ENCODE measurements at regions not wholly inside any gene's neighbourhood (a gene's known extent, or its start where the extent isn't known, plus 50 kb on each side); places are given as distances from the start of the nearest gene placed in this dataset.

DNA sequence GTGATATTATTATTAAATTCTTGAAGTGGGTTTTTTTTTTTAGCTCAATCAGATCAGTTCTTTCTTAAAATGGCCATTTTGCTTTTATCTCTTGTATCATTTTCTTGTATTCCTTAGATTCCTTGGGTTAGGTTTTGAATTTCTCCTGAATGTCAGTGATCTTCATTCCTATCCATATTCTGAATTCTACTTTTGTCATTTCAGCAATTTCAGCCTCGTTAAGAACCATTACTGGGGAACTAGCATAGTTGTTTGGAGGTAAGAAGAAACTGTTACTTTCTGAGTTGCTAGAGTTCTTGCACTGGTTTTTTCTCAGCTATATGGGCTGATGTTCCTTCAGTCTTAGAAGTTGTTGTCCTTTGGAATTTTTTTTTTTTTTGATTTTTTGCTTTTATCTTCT, 293.1 kb downstream of the MAP2K4 start:
- in situ Hi-C loops (cut with MboI; ENCODE audit: low pct_ligation_motif_present in 1 of 4, low pct_unique_long_range_greater_than_20kb in 1 of 4, low sequenced_read_pairs in 3 of 4) = loop anchor here in 2 of 4 donors (25.0 kb wide), 1 partner anchor 101 kb away; no protein-coding TSS in a partner anchor
- 40 to 83% methylated on average over 1 of the region's 1 CpG for WGBS, 2 donors (ENCODE audit: low coverage in 1 of 2)
- H3K27me3 ChIP-seq = no peaks in the 10 kb centered on the region

GRCh38 chr17:12316021-12316420, 295.3 kb downstream of the MAP2K4 start:
- in situ Hi-C loops (cut with MboI; ENCODE audit: low pct_ligation_motif_present in 1 of 4, low pct_unique_long_range_greater_than_20kb in 1 of 4, low sequenced_read_pairs in 3 of 4) = loop anchor here in 2 of 4 donors (25.0 kb wide), 1 partner anchor 104 kb away; no protein-coding TSS in a partner anchor
- no peaks in the 10 kb centered on the region for H3K27me3 ChIP-seq

More for the DNA sequence above, 293.1 kb downstream of the MAP2K4 start:
- Histone ChIP-seq H3K9me3 (peaks cover 3 to 7% of the 10 kb centered on the region in 2 donors), H3K36me3 (no peaks in the 10 kb centered on the region), H3K4me1 (no peaks in the 10 kb centered on the region), H3K4me3 (no peak overlapping the region), H3K27ac (no peak overlapping the region)
- no peak for DNase-seq
- TF ChIP-seq, protein P1, sequence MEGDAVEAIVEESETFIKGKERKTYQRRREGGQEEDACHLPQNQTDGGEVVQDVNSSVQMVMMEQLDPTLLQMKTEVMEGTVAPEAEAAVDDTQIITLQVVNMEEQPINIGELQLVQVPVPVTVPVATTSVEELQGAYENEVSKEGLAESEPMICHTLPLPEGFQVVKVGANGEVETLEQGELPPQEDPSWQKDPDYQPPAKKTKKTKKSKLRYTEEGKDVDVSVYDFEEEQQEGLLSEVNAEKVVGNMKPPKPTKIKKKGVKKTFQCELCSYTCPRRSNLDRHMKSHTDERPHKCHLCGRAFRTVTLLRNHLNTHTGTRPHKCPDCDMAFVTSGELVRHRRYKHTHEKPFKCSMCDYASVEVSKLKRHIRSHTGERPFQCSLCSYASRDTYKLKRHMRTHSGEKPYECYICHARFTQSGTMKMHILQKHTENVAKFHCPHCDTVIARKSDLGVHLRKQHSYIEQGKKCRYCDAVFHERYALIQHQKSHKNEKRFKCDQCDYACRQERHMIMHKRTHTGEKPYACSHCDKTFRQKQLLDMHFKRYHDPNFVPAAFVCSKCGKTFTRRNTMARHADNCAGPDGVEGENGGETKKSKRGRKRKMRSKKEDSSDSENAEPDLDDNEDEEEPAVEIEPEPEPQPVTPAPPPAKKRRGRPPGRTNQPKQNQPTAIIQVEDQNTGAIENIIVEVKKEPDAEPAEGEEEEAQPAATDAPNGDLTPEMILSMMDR (IDR thresholded peaks at IDR 0.05) = no peak
- TF ChIP-seq POLR2A (IDR thresholded peaks at IDR 0.05) = no peak
- TF ChIP-seq POLR2AphosphoS5 (IDR thresholded peaks at IDR 0.05) = no peak
- TF ChIP-seq EP300 (IDR thresholded peaks at IDR 0.05; ENCODE audit: low read depth) = no peak
- intact Hi-C loops (cut with DNase I; ENCODE audit: low total_unique reads) = no loop called here

DNA sequence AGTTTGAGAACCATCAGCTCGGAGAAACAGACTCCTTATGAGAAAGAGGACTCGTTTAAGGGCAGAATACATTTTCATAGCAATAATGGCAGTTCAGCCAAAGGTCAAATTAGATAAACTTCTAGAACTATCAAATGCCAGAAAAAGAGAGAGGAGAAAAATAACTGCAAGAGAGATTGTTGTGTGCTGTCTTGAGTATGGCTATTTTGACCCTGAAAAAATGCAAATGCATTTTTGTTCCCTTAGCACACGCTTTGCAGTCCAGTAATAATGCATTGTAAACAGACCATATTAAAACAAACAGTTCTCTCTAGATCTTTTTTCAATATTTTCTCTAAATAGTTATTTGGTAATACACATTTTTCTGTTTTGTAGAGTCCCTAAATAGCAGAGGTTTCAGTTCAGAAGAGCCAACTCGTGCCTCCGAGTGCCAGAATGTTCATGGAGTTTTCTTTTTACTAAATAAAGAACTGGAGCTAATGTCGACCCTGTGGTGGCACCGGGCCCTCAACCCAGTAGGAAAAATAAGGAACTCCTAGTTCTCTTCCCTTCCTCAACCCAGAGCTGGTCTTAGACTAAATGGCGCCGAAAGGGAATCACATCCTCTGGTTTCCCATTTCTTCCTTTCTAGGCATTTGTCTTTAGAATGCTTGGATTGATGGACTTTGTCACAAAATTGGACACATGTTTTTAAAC, 298.0 kb downstream of the MAP2K4 start:
- H3K4me3 ChIP-seq = no peak overlapping the region
- in situ Hi-C loops (cut with MboI; ENCODE audit: low pct_ligation_motif_present in 1 of 4, low pct_unique_long_range_greater_than_20kb in 1 of 4, low sequenced_read_pairs in 3 of 4) (loop anchor here in 2 of 4 donors (25.0 kb wide), 1 partner anchor 106 kb away; no protein-coding TSS in a partner anchor), intact Hi-C loops (cut with DNase I; ENCODE audit: low total_unique reads) (no loop called here)
- 65 to 72% methylated on average over 6 to 9 of the region's 9 CpGs for WGBS, 2 donors (ENCODE audit: low coverage in 1 of 2)
- no peak for DNase-seq
- H3K36me3 ChIP-seq = no peaks in the 10 kb centered on the region
- no peaks in the 10 kb centered on the region for H3K9me3 ChIP-seq
- H3K4me1 ChIP-seq = no peaks in the 10 kb centered on the region
- peak overlapping the region in 2 of 4 donors; percentile 12 to 15 for H3K27ac ChIP-seq
- TF ChIP-seq, protein P1 (IDR thresholded peaks at IDR 0.05) = no peak
- TF ChIP-seq POLR2AphosphoS5 (IDR thresholded peaks at IDR 0.05) (no peak), POLR2A (IDR thresholded peaks at IDR 0.05) (no peak), EP300 (IDR thresholded peaks at IDR 0.05; ENCODE audit: low read depth) (no peak)
- no peaks in the 10 kb centered on the region for H3K27me3 ChIP-seq

More at GRCh38 chr17:12316021-12316420, 295.3 kb downstream of the MAP2K4 start:
- no peak for DNase-seq
- Histone ChIP-seq H3K27ac (no peak overlapping the region), H3K36me3 (no peaks in the 10 kb centered on the region), H3K9me3 (peaks cover 3 to 7% of the 10 kb centered on the region in 2 donors), H3K4me3 (no peak overlapping the region), H3K4me1 (no peaks in the 10 kb centered on the region)
- intact Hi-C loops (cut with DNase I; ENCODE audit: low total_unique reads) = no loop called here
- 91% methylated on average over 1 of the region's 1 CpG; no CpG with 5 or more reads in 1 of the 2 donors for WGBS, 2 donors (ENCODE audit: low coverage in 1 of 2)
- TF ChIP-seq EP300 (IDR thresholded peaks at IDR 0.05; ENCODE audit: low read depth) (no peak), POLR2AphosphoS5 (IDR thresholded peaks at IDR 0.05) (no peak), POLR2A (IDR thresholded peaks at IDR 0.05) (no peak)
- TF ChIP-seq, protein P1 (IDR thresholded peaks at IDR 0.05) = no peak

GRCh38 chr17:12320286-12320685, 299.6 kb downstream of the MAP2K4 start:
- no peaks in the 10 kb centered on the region for H3K4me1 ChIP-seq
- no peaks in the 10 kb centered on the region for H3K36me3 ChIP-seq
- no peak overlapping the region for H3K4me3 ChIP-seq
- intact Hi-C loops (cut with DNase I; ENCODE audit: low total_unique reads) = no loop called here
- H3K27me3 ChIP-seq = no peaks in the 10 kb centered on the region
- no peak overlapping the region for H3K27ac ChIP-seq
- no peaks in the 10 kb centered on the region for H3K9me3 ChIP-seq
- TF ChIP-seq, protein P1 (IDR thresholded peaks at IDR 0.05) = no peak
- TF ChIP-seq POLR2A (IDR thresholded peaks at IDR 0.05) (no peak), EP300 (IDR thresholded peaks at IDR 0.05; ENCODE audit: low read depth) (no peak), POLR2AphosphoS5 (IDR thresholded peaks at IDR 0.05) (no peak)
- WGBS, 2 donors (ENCODE audit: low coverage in 1 of 2) = 56% methylated on average over 4 of the region's 4 CpGs; no CpG with 5 or more reads in 1 of the 2 donors
- no peak for DNase-seq
- in situ Hi-C loops (cut with MboI; ENCODE audit: low pct_ligation_motif_present in 1 of 4, low pct_unique_long_range_greater_than_20kb in 1 of 4, low sequenced_read_pairs in 3 of 4) = loop anchor here in 2 of 4 donors (25.0 kb wide), 1 partner anchor 108 kb away; no protein-coding TSS in a partner anchor
